A673 (cell line): ENCODE measurements at regions not wholly inside any gene's neighbourhood (a gene's known extent, or its start where the extent isn't known, plus 50 kb on each side); places are given as distances from the start of the nearest gene placed in this dataset.

Experiments used
- EZH2 ChIP-seq: fragments of 200-600 bp; sonication (generic); IDR thresholded peaks from 2 replicates; pipeline ENCODE4 v1.6.1; 2017; ENCODE audit warnings: borderline replicate concordance, low read depth, mild to moderate bottlenecking, mixed read lengths, antibody characterized with exemption, low read length; ENCODE audit not compliant: poor library complexity, severe bottlenecking
- TF ChIP-seq, protein P1 (sequence below): fragments of 300-800, 200-600 bp; sonication (generic); conservative IDR thresholded peaks from 2 replicates; pipeline ENCODE4 v1.5.1; 2017; ENCODE audit warnings: low read depth, mild to moderate bottlenecking, antibody characterized with exemption, low read length, moderate library complexity, mixed read lengths

GRCh38 chr12:126362964-126363363 lies 1297.7 kb downstream of the AACS start:
- TF ChIP-seq, protein P1, sequence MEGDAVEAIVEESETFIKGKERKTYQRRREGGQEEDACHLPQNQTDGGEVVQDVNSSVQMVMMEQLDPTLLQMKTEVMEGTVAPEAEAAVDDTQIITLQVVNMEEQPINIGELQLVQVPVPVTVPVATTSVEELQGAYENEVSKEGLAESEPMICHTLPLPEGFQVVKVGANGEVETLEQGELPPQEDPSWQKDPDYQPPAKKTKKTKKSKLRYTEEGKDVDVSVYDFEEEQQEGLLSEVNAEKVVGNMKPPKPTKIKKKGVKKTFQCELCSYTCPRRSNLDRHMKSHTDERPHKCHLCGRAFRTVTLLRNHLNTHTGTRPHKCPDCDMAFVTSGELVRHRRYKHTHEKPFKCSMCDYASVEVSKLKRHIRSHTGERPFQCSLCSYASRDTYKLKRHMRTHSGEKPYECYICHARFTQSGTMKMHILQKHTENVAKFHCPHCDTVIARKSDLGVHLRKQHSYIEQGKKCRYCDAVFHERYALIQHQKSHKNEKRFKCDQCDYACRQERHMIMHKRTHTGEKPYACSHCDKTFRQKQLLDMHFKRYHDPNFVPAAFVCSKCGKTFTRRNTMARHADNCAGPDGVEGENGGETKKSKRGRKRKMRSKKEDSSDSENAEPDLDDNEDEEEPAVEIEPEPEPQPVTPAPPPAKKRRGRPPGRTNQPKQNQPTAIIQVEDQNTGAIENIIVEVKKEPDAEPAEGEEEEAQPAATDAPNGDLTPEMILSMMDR = peak; percentile 48
- TF ChIP-seq EZH2 = no peak
